ENCODE measurements at regions not wholly inside any gene's neighbourhood (a gene's known extent, or its start where the extent isn't known, plus 50 kb on each side); places are given as distances from the start of the nearest gene placed in this dataset.

- TF ChIP-seq CTCF (IDR thresholded peaks at IDR 0.05; ENCODE audit: borderline replicate concordance, insufficient read depth, low read depth, low read length): no peak
- H3K4me3 ChIP-seq (ENCODE audit: low read depth, low read length): no peak overlapping the region
Observed at GRCh38 chr5:114957384-114957783, 212.3 kb downstream of the TRIM36 start.

GRCh38 chr5:114953565-114953964 is 216.1 kb downstream of the TRIM36 start:
- H3K4me3 ChIP-seq (ENCODE audit: low read depth, low read length): no peak overlapping the region
- TF ChIP-seq CTCF (IDR thresholded peaks at IDR 0.05; ENCODE audit: borderline replicate concordance, insufficient read depth, low read depth, low read length): no peak

- no peak for TF ChIP-seq CTCF (IDR thresholded peaks at IDR 0.05; ENCODE audit: borderline replicate concordance, insufficient read depth, low read depth, low read length)
Observed at GRCh38 chr5:114952876-114953275, 216.8 kb downstream of the TRIM36 start.

GRCh38 chr5:114949756-114950155 is 220.0 kb downstream of the TRIM36 start:
- H3K4me3 ChIP-seq (ENCODE audit: low read depth, low read length): no peak overlapping the region
- TF ChIP-seq CTCF (IDR thresholded peaks at IDR 0.05; ENCODE audit: borderline replicate concordance, insufficient read depth, low read depth, low read length): no peak

More at GRCh38 chr5:114952876-114953275, 216.8 kb downstream of the TRIM36 start:
- H3K4me3 ChIP-seq (ENCODE audit: low read depth, low read length): no peak overlapping the region

- TF ChIP-seq CTCF (IDR thresholded peaks at IDR 0.05; ENCODE audit: borderline replicate concordance, insufficient read depth, low read depth, low read length): no peak
- H3K4me3 ChIP-seq (ENCODE audit: low read depth, low read length): no peak overlapping the region
Observed at GRCh38 chr5:114948986-114949621, 220.6 kb downstream of the TRIM36 start.

- TF ChIP-seq CTCF (IDR thresholded peaks at IDR 0.05; ENCODE audit: borderline replicate concordance, insufficient read depth, low read depth, low read length): no peak
- no peak overlapping the region for H3K4me3 ChIP-seq (ENCODE audit: low read depth, low read length)
Observed at GRCh38 chr5:114948363-114948762, 221.3 kb downstream of the TRIM36 start.

- no peak overlapping the region for H3K4me3 ChIP-seq (ENCODE audit: low read depth, low read length)
- no peak for TF ChIP-seq CTCF (IDR thresholded peaks at IDR 0.05; ENCODE audit: borderline replicate concordance, insufficient read depth, low read depth, low read length)
Observed at GRCh38 chr5:114940709-114941108, 229.0 kb downstream of the TRIM36 start.
